Erythroblast (primary cell): ENCODE measurements at regions not wholly inside any gene's neighbourhood (a gene's known extent, or its start where the extent isn't known, plus 50 kb on each side); places are given as distances from the start of the nearest gene placed in this dataset.

ENCODE experiments used
- GATA1 ChIP-seq: IDR thresholded peaks from 2 replicates; pipeline ENCODE4 v1.6.1; 2011; ENCODE audit warnings: low read depth, mild to moderate bottlenecking, control low read depth, low read length, moderate library complexity
- POLR2A ChIP-seq: IDR thresholded peaks from 2 replicates; pipeline ENCODE4 v1.6.1; 2011; ENCODE audit warnings: mild to moderate bottlenecking, low read length

DNA sequence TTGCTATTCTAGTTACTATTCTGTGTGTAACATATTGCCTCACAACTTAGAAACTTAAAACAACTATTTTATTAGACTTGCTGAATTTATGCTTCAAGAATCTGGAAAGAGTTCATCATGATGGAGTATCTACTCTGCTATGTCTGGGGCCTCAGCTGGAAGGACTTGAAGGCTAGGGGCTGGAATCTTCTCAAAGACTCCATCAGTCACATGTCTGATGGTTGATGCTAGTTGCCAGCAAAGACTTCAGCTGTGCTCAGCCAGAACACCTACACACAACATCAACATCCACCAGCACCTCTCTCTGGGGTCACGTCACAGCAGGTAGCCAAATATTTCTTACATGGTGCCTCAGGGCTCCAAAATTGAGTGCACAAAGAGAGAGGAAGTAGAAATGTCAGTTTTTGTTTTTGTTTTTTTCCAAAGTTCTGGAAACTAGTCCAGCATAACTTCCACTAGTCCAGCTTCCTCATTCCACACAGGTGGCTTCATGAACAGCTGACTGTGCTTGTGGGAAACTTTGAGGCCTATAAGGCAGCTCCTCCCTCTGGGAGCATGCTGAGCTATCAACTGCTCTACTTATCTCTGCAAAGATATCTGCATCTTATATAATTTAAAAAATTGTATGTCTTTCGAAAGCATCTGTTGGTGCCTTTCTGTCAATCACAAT is 325.4 kb upstream of the AGTR1 start:
- TF ChIP-seq POLR2A, result no peak
- TF ChIP-seq GATA1, result no peak
